Bronchial epithelial cell (primary cell): ENCODE measurements at regions not wholly inside any gene's neighbourhood (a gene's known extent, or its start where the extent isn't known, plus 50 kb on each side); places are given as distances from the start of the nearest gene placed in this dataset.

Source experiments
- DNase-seq: peaks from one replicate; pipeline ENCODE4 v3.0.0-alpha.2; 2010; ENCODE audit warnings: low read depth
- FAIRE-seq: peaks from 2 replicates; lab custom pipeline; 2011; peaks lifted over from hg19 to GRCh38; lab: Jason Lieb, UNC
- H3K27me3 ChIP-seq: 2 replicates; pipeline ENCODE4 v1.5.1; 2011; ENCODE audit warnings: low read length; ENCODE audit not compliant: control insufficient read depth, insufficient read depth
- H3K36me3 ChIP-seq: 2 replicates; pipeline ENCODE4 v1.5.1; 2011; ENCODE audit warnings: low read length; ENCODE audit not compliant: control insufficient read depth, insufficient read depth
- H3K4me3 ChIP-seq: 2 replicates; pipeline ENCODE4 v1.5.1; 2011; ENCODE audit warnings: mild to moderate bottlenecking, low read depth, low read length, control low read depth
- CTCF ChIP-seq: IDR thresholded peaks from 2 replicates; pipeline ENCODE4 v1.5.1; 2011; ENCODE audit warnings: mild to moderate bottlenecking, moderate library complexity, low read length, control low read depth, inconsistent platforms; ENCODE audit not compliant: insufficient read depth, severe bottlenecking

GRCh38 chr6:115272311-115272710, 788.4 kb downstream of the FRK start:
- TF ChIP-seq CTCF, result no peak
- Histone ChIP-seq H3K36me3 (no peaks in the 10 kb centered on the region), H3K27me3 (no peaks in the 10 kb centered on the region), H3K4me3 (no peak overlapping the region)
- FAIRE-seq (no peak), DNase-seq (no peak)

- no peaks in the 10 kb centered on the region for H3K36me3 ChIP-seq
- DNase-seq, result no peak
- no peak overlapping the region for H3K4me3 ChIP-seq
- H3K27me3 ChIP-seq, result no peaks in the 10 kb centered on the region
- FAIRE-seq, result no peak
- no peak for TF ChIP-seq CTCF
These were observed 789.3 kb downstream of the FRK start for GRCh38 chr6:115271434-115271833.

- FAIRE-seq, result no peak
- DNase-seq, result no peak
- Histone ChIP-seq H3K27me3 (no peaks in the 10 kb centered on the region), H3K36me3 (no peaks in the 10 kb centered on the region), H3K4me3 (no peak overlapping the region)
- TF ChIP-seq CTCF, result no peak
These were observed 789.7 kb downstream of the FRK start for GRCh38 chr6:115270953-115271352.

- TF ChIP-seq CTCF, result no peak
- FAIRE-seq, result no peak
- no peak for DNase-seq
These were observed 819.3 kb downstream of the FRK start for GRCh38 chr6:115241373-115241772.

GRCh38 chr6:115221198-115221597, 839.5 kb downstream of the FRK start:
- DNase-seq (no peak), FAIRE-seq (no peak)
- no peaks in the 10 kb centered on the region for H3K27me3 ChIP-seq
- H3K36me3 ChIP-seq, result no peaks in the 10 kb centered on the region
- H3K4me3 ChIP-seq, result no peak overlapping the region
- TF ChIP-seq CTCF, result no peak

More at GRCh38 chr6:115241373-115241772, 819.3 kb downstream of the FRK start:
- Histone ChIP-seq H3K36me3 (no peaks in the 10 kb centered on the region), H3K27me3 (no peaks in the 10 kb centered on the region), H3K4me3 (no peak overlapping the region)

GRCh38 chr6:115220551-115221159, 840.0 kb downstream of the FRK start:
- H3K4me3 ChIP-seq, result no peak overlapping the region
- no peak for FAIRE-seq

More at GRCh38 chr6:115220551-115221159, 840.0 kb downstream of the FRK start:
- H3K36me3 ChIP-seq, result no peaks in the 10 kb centered on the region
- no peaks in the 10 kb centered on the region for H3K27me3 ChIP-seq
- no peak for TF ChIP-seq CTCF
- DNase-seq, result no peak
